ENCODE measurements at regions not wholly inside any gene's neighbourhood (a gene's known extent, or its start where the extent isn't known, plus 50 kb on each side); places are given as distances from the start of the nearest gene placed in this dataset.

DNA sequence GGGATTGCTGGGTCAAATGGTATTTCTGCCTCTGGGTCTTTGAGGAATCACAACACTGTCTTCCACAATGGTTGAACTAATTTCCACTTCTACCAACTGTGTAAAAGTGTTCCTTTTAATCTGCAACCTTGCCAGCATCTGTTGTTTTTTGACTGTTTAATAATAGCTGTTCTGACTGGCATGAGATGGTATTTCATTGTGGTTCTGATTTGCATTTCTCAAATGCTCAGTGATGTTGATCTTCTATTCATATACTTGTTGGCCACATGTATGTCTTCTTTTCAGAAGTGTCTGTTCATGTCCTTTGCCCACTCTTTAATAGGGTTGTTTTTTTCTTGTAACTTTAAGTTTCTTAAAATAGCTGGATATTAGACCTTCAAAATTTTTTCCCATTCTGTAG is 150.0 kb upstream of the FRMD6 start:
- no peak for TF ChIP-seq ZBTB49 (tag by site-specific recombination; IDR thresholded peaks at IDR 0.05; ENCODE audit: low read depth)
- TF ChIP-seq, protein P1, sequence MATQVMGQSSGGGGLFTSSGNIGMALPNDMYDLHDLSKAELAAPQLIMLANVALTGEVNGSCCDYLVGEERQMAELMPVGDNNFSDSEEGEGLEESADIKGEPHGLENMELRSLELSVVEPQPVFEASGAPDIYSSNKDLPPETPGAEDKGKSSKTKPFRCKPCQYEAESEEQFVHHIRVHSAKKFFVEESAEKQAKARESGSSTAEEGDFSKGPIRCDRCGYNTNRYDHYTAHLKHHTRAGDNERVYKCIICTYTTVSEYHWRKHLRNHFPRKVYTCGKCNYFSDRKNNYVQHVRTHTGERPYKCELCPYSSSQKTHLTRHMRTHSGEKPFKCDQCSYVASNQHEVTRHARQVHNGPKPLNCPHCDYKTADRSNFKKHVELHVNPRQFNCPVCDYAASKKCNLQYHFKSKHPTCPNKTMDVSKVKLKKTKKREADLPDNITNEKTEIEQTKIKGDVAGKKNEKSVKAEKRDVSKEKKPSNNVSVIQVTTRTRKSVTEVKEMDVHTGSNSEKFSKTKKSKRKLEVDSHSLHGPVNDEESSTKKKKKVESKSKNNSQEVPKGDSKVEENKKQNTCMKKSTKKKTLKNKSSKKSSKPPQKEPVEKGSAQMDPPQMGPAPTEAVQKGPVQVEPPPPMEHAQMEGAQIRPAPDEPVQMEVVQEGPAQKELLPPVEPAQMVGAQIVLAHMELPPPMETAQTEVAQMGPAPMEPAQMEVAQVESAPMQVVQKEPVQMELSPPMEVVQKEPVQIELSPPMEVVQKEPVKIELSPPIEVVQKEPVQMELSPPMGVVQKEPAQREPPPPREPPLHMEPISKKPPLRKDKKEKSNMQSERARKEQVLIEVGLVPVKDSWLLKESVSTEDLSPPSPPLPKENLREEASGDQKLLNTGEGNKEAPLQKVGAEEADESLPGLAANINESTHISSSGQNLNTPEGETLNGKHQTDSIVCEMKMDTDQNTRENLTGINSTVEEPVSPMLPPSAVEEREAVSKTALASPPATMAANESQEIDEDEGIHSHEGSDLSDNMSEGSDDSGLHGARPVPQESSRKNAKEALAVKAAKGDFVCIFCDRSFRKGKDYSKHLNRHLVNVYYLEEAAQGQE (tag by site-specific recombination; IDR thresholded peaks at IDR 0.05) = no peak
